ENCODE measurements at regions not wholly inside any gene's neighbourhood (a gene's known extent, or its start where the extent isn't known, plus 50 kb on each side); places are given as distances from the start of the nearest gene placed in this dataset.

GRCh38 chr18:73099759-73100158 is 232.0 kb upstream of the NETO1 start:
- no peaks in the 10 kb centered on the region for H3K9me3 ChIP-seq (ENCODE audit: control insufficient read depth, insufficient read depth, low read length)
- no peak for TF ChIP-seq CTCF (IDR thresholded peaks at IDR 0.05; ENCODE audit: low read depth, low read length)
- H3K27me3 ChIP-seq (ENCODE audit: control insufficient read depth, insufficient read depth, low read length) = no peaks in the 10 kb centered on the region
- H3K27ac ChIP-seq (ENCODE audit: low read depth, low read length) = no peak overlapping the region
- ChIA-PET CTCF (no interaction called here), POLR2A (no interaction called here)
- no peak overlapping the region for H3K4me3 ChIP-seq (ENCODE audit: low read depth, low read length)
- DNase-seq (ENCODE audit: low read depth, low spot score) = no peak

- H3K9me3 ChIP-seq (ENCODE audit: control insufficient read depth, insufficient read depth, low read length) = no peaks in the 10 kb centered on the region
- POLR2A ChIA-PET = no interaction called here
- CTCF ChIA-PET = interaction anchor here (0.5 kb wide), 1 partner anchor 642 kb away, joined by 3 read pairs; no protein-coding TSS in a partner anchor
- no peak overlapping the region for H3K4me3 ChIP-seq (ENCODE audit: low read depth, low read length)
- no peak for TF ChIP-seq CTCF (IDR thresholded peaks at IDR 0.05; ENCODE audit: low read depth, low read length)
- no peak overlapping the region for H3K27ac ChIP-seq (ENCODE audit: low read depth, low read length)
- no peak for DNase-seq (ENCODE audit: low read depth, low spot score)
- H3K27me3 ChIP-seq (ENCODE audit: control insufficient read depth, insufficient read depth, low read length) = no peaks in the 10 kb centered on the region
These were observed 226.0 kb upstream of the NETO1 start for GRCh38 chr18:73093687-73094250.

GRCh38 chr18:73088445-73088844 is 220.7 kb upstream of the NETO1 start:
- POLR2A ChIA-PET = no interaction called here
- H3K9me3 ChIP-seq (ENCODE audit: control insufficient read depth, insufficient read depth, low read length) = no peaks in the 10 kb centered on the region
- no peak overlapping the region for H3K27ac ChIP-seq (ENCODE audit: low read depth, low read length)
- TF ChIP-seq CTCF (IDR thresholded peaks at IDR 0.05; ENCODE audit: low read depth, low read length) = no peak
- H3K4me3 ChIP-seq (ENCODE audit: low read depth, low read length) = no peak overlapping the region
- DNase-seq (ENCODE audit: low read depth, low spot score) = no peak
- CTCF ChIA-PET = no interaction called here
- no peaks in the 10 kb centered on the region for H3K27me3 ChIP-seq (ENCODE audit: control insufficient read depth, insufficient read depth, low read length)

- Histone ChIP-seq H3K27ac (ENCODE audit: low read depth, low read length) (no peak overlapping the region), H3K27me3 (ENCODE audit: control insufficient read depth, insufficient read depth, low read length) (no peaks in the 10 kb centered on the region), H3K4me3 (ENCODE audit: low read depth, low read length) (no peak overlapping the region), H3K9me3 (ENCODE audit: control insufficient read depth, insufficient read depth, low read length) (no peaks in the 10 kb centered on the region)
- POLR2A ChIA-PET = no interaction called here
- CTCF ChIA-PET = interaction anchor here (0.7 kb wide), 1 partner anchor 1029 kb away, joined by 5 read pairs; no protein-coding TSS in a partner anchor
- TF ChIP-seq CTCF (IDR thresholded peaks at IDR 0.05; ENCODE audit: low read depth, low read length) = no peak
- DNase-seq (ENCODE audit: low read depth, low spot score) = no peak
These were observed 219.6 kb upstream of the NETO1 start for GRCh38 chr18:73087282-73087977.

GRCh38 chr18:73079920-73080319 is 212.1 kb upstream of the NETO1 start:
- Histone ChIP-seq H3K4me3 (ENCODE audit: low read depth, low read length) (no peak overlapping the region), H3K27ac (ENCODE audit: low read depth, low read length) (no peak overlapping the region), H3K9me3 (ENCODE audit: control insufficient read depth, insufficient read depth, low read length) (no peaks in the 10 kb centered on the region), H3K27me3 (ENCODE audit: control insufficient read depth, insufficient read depth, low read length) (no peaks in the 10 kb centered on the region)
- DNase-seq (ENCODE audit: low read depth, low spot score) = no peak
- POLR2A ChIA-PET = no interaction called here
- CTCF ChIA-PET = no interaction called here
- no peak for TF ChIP-seq CTCF (IDR thresholded peaks at IDR 0.05; ENCODE audit: low read depth, low read length)
